H9 (cell line): ENCODE measurements at regions not wholly inside any gene's neighbourhood (a gene's known extent, or its start where the extent isn't known, plus 50 kb on each side); places are given as distances from the start of the nearest gene placed in this dataset.

Experiments
- DNase-seq: peaks from one replicate; pipeline ENCODE4 v3.0.0-alpha.2; 2017
- H2AFZ ChIP-seq: one replicate; pipeline ENCODE4 v1.6.1; 2013; ENCODE audit warnings: mild to moderate bottlenecking, low read length, control low read depth, moderate library complexity
- H2AK5ac ChIP-seq: 2 replicates; pipeline ENCODE4 v1.6.1; 2013; ENCODE audit warnings: low read length, control low read depth, mixed read lengths; ENCODE audit not compliant: insufficient read length
- H2BK120ac ChIP-seq: one replicate; pipeline ENCODE4 v1.6.1; 2013; ENCODE audit warnings: low read depth, mild to moderate bottlenecking, low read length, control low read depth, inconsistent platforms; ENCODE audit not compliant: poor library complexity, severe bottlenecking
- H2BK12ac ChIP-seq: 2 replicates; pipeline ENCODE4 v1.6.1; 2013; ENCODE audit warnings: low read length, control low read depth, mixed read lengths, low read depth; ENCODE audit not compliant: insufficient read length
- H2BK15ac ChIP-seq: 2 replicates; pipeline ENCODE4 v1.6.1; 2013; ENCODE audit warnings: low read depth, low read length, control low read depth
- H2BK20ac ChIP-seq: one replicate; pipeline ENCODE4 v1.6.1; 2013; ENCODE audit warnings: low read depth, mild to moderate bottlenecking, low read length, control low read depth, inconsistent platforms; ENCODE audit not compliant: poor library complexity, severe bottlenecking
- H2BK5ac ChIP-seq: 2 replicates; pipeline ENCODE4 v1.6.1; 2013; ENCODE audit warnings: low read length, control low read depth, mixed read lengths; ENCODE audit not compliant: insufficient read length
- H3K14ac ChIP-seq: 2 replicates; pipeline ENCODE4 v1.6.1; 2013; ENCODE audit warnings: low read length, control low read depth; ENCODE audit not compliant: insufficient read depth
- H3K18ac ChIP-seq: 2 replicates; pipeline ENCODE4 v1.6.1; 2013; ENCODE audit warnings: low read depth, mild to moderate bottlenecking, mixed read lengths, low read length, control low read depth; ENCODE audit not compliant: insufficient read length
- H3K23ac ChIP-seq: 2 replicates; pipeline ENCODE4 v1.6.1; 2013; ENCODE audit warnings: low read length, control low read depth, mixed read lengths, low read depth; ENCODE audit not compliant: insufficient read length
- H3K23me2 ChIP-seq: 2 replicates; pipeline ENCODE4 v1.6.1; 2013; ENCODE audit warnings: low read depth, mild to moderate bottlenecking, mixed read lengths, low read length, control low read depth; ENCODE audit not compliant: insufficient read length, poor library complexity, severe bottlenecking
- H3K27ac ChIP-seq: 2 replicates; pipeline ENCODE4 v1.5.1; 2013; ENCODE audit warnings: low read length, control low read depth, mixed read lengths, low read depth; ENCODE audit not compliant: insufficient read length
- H3K27me3 ChIP-seq: 2 replicates; pipeline ENCODE4 v1.6.1; 2013; ENCODE audit warnings: low read length, control low read depth, inconsistent platforms; ENCODE audit not compliant: insufficient read depth
- H3K4ac ChIP-seq: 2 replicates; pipeline ENCODE4 v1.6.1; 2013; ENCODE audit warnings: low read depth, mild to moderate bottlenecking, control low read depth, inconsistent platforms, low read length, moderate library complexity
- H3K4me1 ChIP-seq: 2 replicates; pipeline ENCODE4 v1.6.1; 2013; ENCODE audit warnings: low read length, control low read depth, inconsistent platforms; ENCODE audit not compliant: insufficient read depth
- H3K4me2 ChIP-seq: 2 replicates; pipeline ENCODE4 v1.6.1; 2013; ENCODE audit warnings: low read length, control low read depth, mixed read lengths; ENCODE audit not compliant: insufficient read length, insufficient read depth
- H3K56ac ChIP-seq: 2 replicates; pipeline ENCODE4 v1.6.1; 2013; ENCODE audit warnings: low read depth, mild to moderate bottlenecking, mixed read lengths, low read length, control low read depth; ENCODE audit not compliant: insufficient read length
- H3K79me1 ChIP-seq: 2 replicates; pipeline ENCODE4 v1.6.1; 2013; ENCODE audit warnings: low read depth, mild to moderate bottlenecking, moderate library complexity, low read length, control low read depth, inconsistent platforms; ENCODE audit not compliant: insufficient read depth, poor library complexity, severe bottlenecking
- H3K79me2 ChIP-seq: 2 replicates; pipeline ENCODE4 v1.6.1; 2013; ENCODE audit warnings: low read length, control low read depth, inconsistent platforms; ENCODE audit not compliant: insufficient read depth
- H3K9ac ChIP-seq: 2 replicates; pipeline ENCODE4 v1.6.1; 2013; ENCODE audit warnings: low read length, control low read depth, mixed read lengths; ENCODE audit not compliant: insufficient read length; ENCODE audit errors: extremely low read depth
- H3K9me3 ChIP-seq: one replicate; pipeline ENCODE4 v1.6.1; 2013; ENCODE audit warnings: low read depth, low read length, inconsistent platforms; ENCODE audit not compliant: control insufficient read depth
- H3T11ph ChIP-seq: one replicate; pipeline ENCODE4 v1.6.1; 2013; ENCODE audit warnings: mild to moderate bottlenecking, low read length, control low read depth, inconsistent platforms
- H4K20me1 ChIP-seq: one replicate; pipeline ENCODE4 v1.6.1; 2013; ENCODE audit not compliant: control insufficient read depth, insufficient read length, insufficient read depth
- H4K5ac ChIP-seq: 2 replicates; pipeline ENCODE4 v1.6.1; 2013; ENCODE audit warnings: low read depth, mild to moderate bottlenecking, mixed read lengths, low read length, control low read depth; ENCODE audit not compliant: insufficient read length
- H4K8ac ChIP-seq: replicated peaks from 2 replicates; pipeline ENCODE4 v1.6.1; 2013; ENCODE audit warnings: low read length, control low read depth, mixed read lengths, low read depth; ENCODE audit not compliant: insufficient read length
- H4K91ac ChIP-seq: 2 replicates; pipeline ENCODE4 v1.6.1; 2013; ENCODE audit warnings: low read depth, mild to moderate bottlenecking, moderate library complexity, mixed read lengths, low read length, control low read depth; ENCODE audit not compliant: insufficient read length
- H3K27ac Mint-ChIP-seq, 3 experiments: 2 replicates in 2 of 3; 3 replicates in 1 of 3; pipeline ENCODE4 v1.8.0; 2020 to 2021; ENCODE audit warnings: mixed read lengths in 3 of 3, mild to moderate bottlenecking in 1 of 3, moderate library complexity in 1 of 3
- H3K27me3 Mint-ChIP-seq: 2 replicates; pipeline ENCODE4 v1.8.0; 2021; ENCODE audit warnings: low read depth, mild to moderate bottlenecking, moderate library complexity, mixed read lengths
- H3K36me3 Mint-ChIP-seq, 3 experiments: 2 replicates in 2 of 3; 3 replicates in 1 of 3; pipeline ENCODE4 v1.8.0; 2020 to 2021; ENCODE audit warnings: low read depth in 3 of 3, mixed read lengths in 3 of 3; ENCODE audit not compliant: insufficient read depth in 1 of 3
- H3K4me1 Mint-ChIP-seq, 2 experiments: 2 replicates each; pipeline ENCODE4 v1.8.0; 2020; ENCODE audit warnings: mixed read lengths in 2 of 2
- H3K4me3 Mint-ChIP-seq, 2 experiments: 2 replicates in 1 of 2; 3 replicates in 1 of 2; pipeline ENCODE4 v1.8.0; 2020 to 2021; ENCODE audit warnings: mild to moderate bottlenecking in 2 of 2, mixed read lengths in 2 of 2, moderate library complexity in 1 of 2
- H3K9me3 Mint-ChIP-seq, 2 experiments: 2 replicates in 1 of 2; 3 replicates in 1 of 2; pipeline ENCODE4 v1.8.0; 2020; ENCODE audit warnings: mild to moderate bottlenecking in 2 of 2, mixed read lengths in 2 of 2, moderate library complexity in 1 of 2
- CTCF ChIP-seq: fragments of 200-600 bp; sonication (generic); conservative IDR thresholded peaks from 3 replicates; pipeline ENCODE4 v1.8.0; 2021; ENCODE audit warnings: antibody characterized with exemption, mild to moderate bottlenecking
- WGBS: extraction: QIAGEN DNeasy Blood & Tissue Kit; methylation state at CpG from one replicate; pipeline ENCODE4 v1.1.7; 2013; ENCODE audit warnings: missing lambda C conversion rate, low lambda C conversion rate, mixed read lengths; ENCODE audit not compliant: insufficient read length; ENCODE audit errors: extremely low coverage; 5-methylcytosine and 5-hydroxymethylcytosine counted together

GRCh38 chr5:167285591-167285990 is 1005.9 kb upstream of the WWC1 start:
- Histone ChIP-seq H3K9ac (no peak overlapping the region), H4K5ac (no peak overlapping the region), H3K23ac (no peak overlapping the region), H3K4ac (no peak overlapping the region), H3K79me2 (no peaks in the 10 kb centered on the region), H3K23me2 (no peaks in the 10 kb centered on the region), H3K79me1 (no peaks in the 10 kb centered on the region), H3T11ph (no peak overlapping the region), H2BK5ac (no peak overlapping the region), H3K4me1 (no peaks in the 10 kb centered on the region), H3K14ac (no peak overlapping the region), H4K91ac (no peak overlapping the region), H4K8ac (no peak overlapping the region), H2BK12ac (no peak overlapping the region), H3K27me3 (no peaks in the 10 kb centered on the region), H3K27ac (no peak overlapping the region), H4K20me1 (no peaks in the 10 kb centered on the region), H3K56ac (no peak overlapping the region), H3K4me2 (no peak overlapping the region), H2AFZ (no peak overlapping the region), H3K9me3 (no peaks in the 10 kb centered on the region), H2BK20ac (no peak overlapping the region), H2BK120ac (no peak overlapping the region), H2BK15ac (no peak overlapping the region), H2AK5ac (no peak overlapping the region), H3K18ac (no peak overlapping the region)
- Mint-ChIP-seq H3K36me3 (no peaks in the 10 kb centered on the region), H3K27ac (no peak overlapping the region; a peak in 1 of 7 replicates), H3K9me3 (no peaks in the 10 kb centered on the region; a peak in 1 of 5 replicates), H3K4me1 (peaks cover 13% of the 10 kb centered on the region in 2 experiments), H3K4me3 (no peak overlapping the region), H3K27me3 (no peaks in the 10 kb centered on the region)
- TF ChIP-seq CTCF = no peak
- no CpG with 5 or more reads among the region's 5 CpGs for WGBS
- no peak for DNase-seq
